ENCODE measurements at regions not wholly inside any gene's neighbourhood (a gene's known extent, or its start where the extent isn't known, plus 50 kb on each side); places are given as distances from the start of the nearest gene placed in this dataset.

DNA sequence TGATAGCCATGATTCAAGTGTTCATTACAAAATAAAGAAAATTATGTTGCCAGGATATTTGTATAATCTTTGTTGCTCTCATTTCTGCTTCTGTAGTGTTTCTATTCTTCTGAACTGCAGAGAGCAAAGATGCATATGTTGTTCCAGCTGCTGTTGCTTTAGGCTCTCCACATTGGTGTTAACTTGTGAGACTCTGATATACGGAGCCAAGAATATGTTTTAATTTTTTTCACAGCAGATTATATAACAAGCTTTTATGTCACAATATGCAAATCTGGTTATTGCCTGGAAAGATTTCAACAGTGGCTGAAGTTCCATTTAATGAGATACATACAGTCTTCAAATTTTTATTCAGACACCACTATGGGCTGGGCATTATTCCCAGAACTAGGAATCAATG is 655.0 kb downstream of the GRXCR1 start:
- no peaks in the 10 kb centered on the region for H3K9me3 ChIP-seq (ENCODE audit: low read depth)
- WGBS (ENCODE audit: low lambda C conversion rate, missing lambda C conversion rate): 88% methylated on average over 1 of the region's 1 CpG
- H3K4me3 ChIP-seq: no peak overlapping the region
- H2AFZ ChIP-seq: no peak overlapping the region
- H3K27ac ChIP-seq: no peak overlapping the region
- H3K4me2 ChIP-seq: no peak overlapping the region
- H3K27me3 ChIP-seq: no peaks in the 10 kb centered on the region
- H4K20me1 ChIP-seq (ENCODE audit: insufficient read depth, poor library complexity, severe bottlenecking): no peaks in the 10 kb centered on the region
- H3K79me2 ChIP-seq: no peaks in the 10 kb centered on the region
- no peaks in the 10 kb centered on the region for H3K4me1 ChIP-seq (ENCODE audit: insufficient read depth)
- no peak for DNase-seq (ENCODE audit: low spot score)
- TF ChIP-seq EZH2phosphoT487 (IDR thresholded peaks at IDR 0.05; ENCODE audit: low read depth, severe bottlenecking, unreplicated experiment) (no peak), EZH2 (IDR thresholded peaks at IDR 0.05; ENCODE audit: borderline replicate concordance) (no peak)
- TF ChIP-seq, protein P1, sequence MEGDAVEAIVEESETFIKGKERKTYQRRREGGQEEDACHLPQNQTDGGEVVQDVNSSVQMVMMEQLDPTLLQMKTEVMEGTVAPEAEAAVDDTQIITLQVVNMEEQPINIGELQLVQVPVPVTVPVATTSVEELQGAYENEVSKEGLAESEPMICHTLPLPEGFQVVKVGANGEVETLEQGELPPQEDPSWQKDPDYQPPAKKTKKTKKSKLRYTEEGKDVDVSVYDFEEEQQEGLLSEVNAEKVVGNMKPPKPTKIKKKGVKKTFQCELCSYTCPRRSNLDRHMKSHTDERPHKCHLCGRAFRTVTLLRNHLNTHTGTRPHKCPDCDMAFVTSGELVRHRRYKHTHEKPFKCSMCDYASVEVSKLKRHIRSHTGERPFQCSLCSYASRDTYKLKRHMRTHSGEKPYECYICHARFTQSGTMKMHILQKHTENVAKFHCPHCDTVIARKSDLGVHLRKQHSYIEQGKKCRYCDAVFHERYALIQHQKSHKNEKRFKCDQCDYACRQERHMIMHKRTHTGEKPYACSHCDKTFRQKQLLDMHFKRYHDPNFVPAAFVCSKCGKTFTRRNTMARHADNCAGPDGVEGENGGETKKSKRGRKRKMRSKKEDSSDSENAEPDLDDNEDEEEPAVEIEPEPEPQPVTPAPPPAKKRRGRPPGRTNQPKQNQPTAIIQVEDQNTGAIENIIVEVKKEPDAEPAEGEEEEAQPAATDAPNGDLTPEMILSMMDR (IDR thresholded peaks at IDR 0.05; ENCODE audit: poor library complexity): no peak
- H3K9me2 ChIP-seq (replicated peaks; ENCODE audit: insufficient read depth): no peaks in the 10 kb centered on the region
- no peaks in the 10 kb centered on the region for H3K36me3 ChIP-seq (replicated peaks; ENCODE audit: insufficient read depth, low read depth)

DNA sequence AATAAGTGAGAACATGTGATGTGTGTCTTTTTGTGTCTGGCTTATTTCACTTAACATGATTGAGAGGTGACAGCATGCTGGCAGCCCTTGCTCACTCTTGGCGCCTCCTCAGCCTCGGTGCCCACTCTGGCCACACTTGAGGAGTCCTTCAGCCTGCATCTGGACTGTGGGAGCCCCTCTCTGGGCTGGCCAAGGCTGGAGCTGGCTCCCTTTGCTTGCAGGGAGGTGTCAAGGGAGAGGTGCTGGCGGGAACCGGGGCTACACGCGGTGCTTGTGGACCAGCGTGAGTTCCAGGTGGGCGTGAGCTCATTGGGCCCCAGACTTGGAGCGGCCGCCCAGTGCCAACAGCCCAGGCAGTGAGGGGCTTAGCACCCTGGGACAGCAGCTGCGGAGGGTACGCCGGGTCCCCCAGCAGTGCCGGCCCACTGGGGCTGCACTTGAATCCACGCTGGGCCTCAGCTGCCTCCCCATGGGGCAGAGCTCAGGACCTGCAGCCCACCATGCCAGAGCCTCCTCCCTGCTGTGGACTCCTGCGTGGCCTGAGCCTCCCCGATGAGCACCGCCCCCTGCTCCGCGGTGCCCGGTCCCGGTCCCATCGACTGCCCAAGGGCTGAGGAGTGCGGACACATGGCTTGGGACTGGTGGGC is 658.6 kb downstream of the GRXCR1 start:
- H3K27ac ChIP-seq: no peak overlapping the region
- H3K4me2 ChIP-seq: no peak overlapping the region
- TF ChIP-seq EZH2 (IDR thresholded peaks at IDR 0.05; ENCODE audit: borderline replicate concordance) (no peak), EZH2phosphoT487 (IDR thresholded peaks at IDR 0.05; ENCODE audit: low read depth, severe bottlenecking, unreplicated experiment) (no peak)
- TF ChIP-seq, protein P1 (IDR thresholded peaks at IDR 0.05; ENCODE audit: poor library complexity): no peak
- no peaks in the 10 kb centered on the region for H3K9me3 ChIP-seq (ENCODE audit: low read depth)
- H3K27me3 ChIP-seq: no peaks in the 10 kb centered on the region
- no peak for DNase-seq (ENCODE audit: low spot score)
- H4K20me1 ChIP-seq (ENCODE audit: insufficient read depth, poor library complexity, severe bottlenecking): no peaks in the 10 kb centered on the region
- no peaks in the 10 kb centered on the region for H3K79me2 ChIP-seq
- no peaks in the 10 kb centered on the region for H3K4me1 ChIP-seq (ENCODE audit: insufficient read depth)
- no peaks in the 10 kb centered on the region for H3K9me2 ChIP-seq (replicated peaks; ENCODE audit: insufficient read depth)
- no peak overlapping the region for H2AFZ ChIP-seq
- 95% methylated on average over 19 of the region's 24 CpGs for WGBS (ENCODE audit: low lambda C conversion rate, missing lambda C conversion rate)
- H3K36me3 ChIP-seq (replicated peaks; ENCODE audit: insufficient read depth, low read depth): no peaks in the 10 kb centered on the region
- H3K4me3 ChIP-seq: no peak overlapping the region

DNA sequence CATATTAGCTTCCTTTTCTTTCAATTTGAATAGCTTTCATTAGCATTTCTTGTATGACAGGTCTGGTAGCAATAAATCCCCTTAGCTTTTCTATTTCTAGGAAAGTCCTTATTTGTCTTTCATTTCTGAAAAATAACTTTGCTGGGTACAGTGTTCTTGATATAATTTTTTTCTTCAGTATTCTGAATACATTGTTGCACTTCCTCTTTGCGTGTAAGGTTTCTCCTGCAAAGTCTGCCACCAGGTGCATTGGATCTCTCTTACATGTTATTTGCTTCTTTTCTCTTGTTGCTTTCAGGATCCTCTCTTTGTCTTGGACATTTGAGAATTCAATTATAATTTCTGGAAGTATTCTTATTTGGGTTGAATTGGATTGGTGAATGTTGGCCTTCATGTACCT is 663.7 kb downstream of the GRXCR1 start:
- Histone ChIP-seq H4K20me1 (ENCODE audit: insufficient read depth, poor library complexity, severe bottlenecking) (no peaks in the 10 kb centered on the region), H3K9me3 (ENCODE audit: low read depth) (no peaks in the 10 kb centered on the region), H3K4me1 (ENCODE audit: insufficient read depth) (no peaks in the 10 kb centered on the region), H3K36me3 (replicated peaks; ENCODE audit: insufficient read depth, low read depth) (no peaks in the 10 kb centered on the region), H3K9me2 (replicated peaks; ENCODE audit: insufficient read depth) (no peaks in the 10 kb centered on the region), H3K79me2 (no peaks in the 10 kb centered on the region), H2AFZ (no peak overlapping the region), H3K27me3 (no peaks in the 10 kb centered on the region), H3K4me2 (no peak overlapping the region), H3K27ac (no peak overlapping the region), H3K4me3 (no peak overlapping the region)
- DNase-seq (ENCODE audit: low spot score): no peak
- 97% methylated on average over 1 of the region's 1 CpG for WGBS (ENCODE audit: low lambda C conversion rate, missing lambda C conversion rate)
- TF ChIP-seq EZH2phosphoT487 (IDR thresholded peaks at IDR 0.05; ENCODE audit: low read depth, severe bottlenecking, unreplicated experiment) (no peak), EZH2 (IDR thresholded peaks at IDR 0.05; ENCODE audit: borderline replicate concordance) (no peak)
- TF ChIP-seq, protein P1 (IDR thresholded peaks at IDR 0.05; ENCODE audit: poor library complexity): no peak
